HS-5 (cell line): ENCODE measurements at regions not wholly inside any gene's neighbourhood (a gene's known extent, or its start where the extent isn't known, plus 50 kb on each side); places are given as distances from the start of the nearest gene placed in this dataset.

Source experiments
- DNase-seq: peaks from one replicate; pipeline ENCODE4 v3.0.0-alpha.2; 2012; ENCODE audit warnings: low read depth

DNA sequence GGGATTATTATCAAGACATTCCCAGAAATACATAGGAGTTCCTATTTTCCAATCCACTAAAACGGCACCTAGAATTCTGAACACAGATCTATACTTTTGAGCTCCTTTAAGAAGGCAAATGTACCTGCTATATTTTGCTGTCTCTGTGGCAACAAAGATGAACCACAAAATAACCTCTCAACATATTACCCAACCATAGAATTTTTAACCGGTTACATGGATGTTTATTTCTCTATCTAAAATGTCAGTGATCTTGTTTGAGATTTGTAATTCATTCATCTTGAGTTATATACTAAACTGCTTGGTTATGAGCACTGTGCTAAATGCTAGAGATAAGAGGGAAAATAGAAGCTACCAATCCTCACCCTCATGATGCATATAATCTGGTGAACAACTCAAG lies 117.5 kb upstream of the HMGCLL1 start:
- no peak for DNase-seq

GRCh38 chr6:55696041-55696440 lies 117.0 kb upstream of the HMGCLL1 start:
- no peak for DNase-seq

DNA sequence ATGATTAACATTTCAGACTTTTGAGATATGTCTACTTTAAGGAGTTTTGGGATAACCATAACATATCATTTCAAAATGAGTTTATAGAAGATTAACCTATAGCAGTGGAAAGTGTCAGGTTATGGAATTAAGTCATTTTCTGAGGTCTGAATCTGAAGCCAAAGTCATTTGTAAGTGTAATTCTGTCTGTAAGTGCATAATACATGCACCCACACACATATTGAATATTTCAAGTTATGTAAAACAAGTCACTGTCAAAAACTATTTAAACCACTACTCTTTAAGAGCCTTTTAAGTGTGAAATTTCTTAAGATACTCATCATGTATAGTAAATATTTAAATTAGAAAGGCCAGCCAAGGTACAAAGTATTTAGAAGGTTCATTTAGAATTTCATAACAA lies 115.8 kb upstream of the HMGCLL1 start:
- no peak for DNase-seq

GRCh38 chr6:55694148-55694547 lies 115.2 kb upstream of the HMGCLL1 start:
- DNase-seq, result peak; percentile 36

GRCh38 chr6:55679503-55679902 lies 100.5 kb upstream of the HMGCLL1 start:
- no peak for DNase-seq

GRCh38 chr6:55678330-55679224 lies 99.6 kb upstream of the HMGCLL1 start:
- no peak for DNase-seq

- DNase-seq, result no peak
Observed at GRCh38 chr6:55676736-55677135, 97.7 kb upstream of the HMGCLL1 start.

DNA sequence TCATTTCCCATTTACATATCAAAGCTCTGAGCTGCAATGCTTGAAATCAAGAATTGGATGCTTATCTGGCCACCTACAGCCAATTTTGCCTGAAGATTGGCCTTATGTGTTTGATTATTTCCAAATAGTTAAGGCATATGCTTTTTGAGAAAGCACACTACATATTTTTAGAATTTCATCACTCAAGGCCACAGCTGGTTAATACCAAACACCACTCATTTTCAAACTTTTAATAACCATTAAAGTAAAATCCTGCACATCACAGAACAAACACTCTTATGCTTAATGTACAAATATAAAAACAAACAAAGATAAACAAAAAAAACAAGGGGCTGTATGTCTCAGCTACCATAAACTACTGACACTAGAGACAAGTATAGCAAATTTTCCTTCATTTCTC lies 96.9 kb upstream of the HMGCLL1 start:
- DNase-seq, result no peak

- DNase-seq, result no peak
Observed at GRCh38 chr6:55674672-55675071, 95.7 kb upstream of the HMGCLL1 start.

- DNase-seq, result no peak
Observed at GRCh38 chr6:55670850-55671413, 91.9 kb upstream of the HMGCLL1 start.

- no peak for DNase-seq
Observed at GRCh38 chr6:55669028-55669427, 90.0 kb upstream of the HMGCLL1 start.

- no peak for DNase-seq
Observed at GRCh38 chr6:55668591-55668990, 89.6 kb upstream of the HMGCLL1 start.

DNA sequence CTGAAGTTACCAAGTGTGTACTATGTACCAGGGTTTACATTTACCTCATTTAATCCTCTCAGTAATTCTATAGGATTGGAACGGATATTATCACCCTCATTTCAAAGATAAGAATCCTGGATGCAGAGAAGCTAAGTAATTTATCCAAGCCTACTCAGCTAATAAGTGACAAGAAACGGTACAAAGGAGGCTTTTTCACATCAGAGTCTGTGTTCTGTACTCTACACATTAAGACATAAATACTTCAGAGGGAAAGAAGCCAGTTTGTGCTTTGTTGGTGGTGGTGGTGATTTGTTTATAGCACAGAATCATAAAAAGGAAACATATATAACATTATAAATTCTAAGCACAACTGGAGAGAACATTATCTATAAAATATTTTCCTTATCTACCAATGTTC lies 88.3 kb upstream of the HMGCLL1 start:
- no peak for DNase-seq

DNA sequence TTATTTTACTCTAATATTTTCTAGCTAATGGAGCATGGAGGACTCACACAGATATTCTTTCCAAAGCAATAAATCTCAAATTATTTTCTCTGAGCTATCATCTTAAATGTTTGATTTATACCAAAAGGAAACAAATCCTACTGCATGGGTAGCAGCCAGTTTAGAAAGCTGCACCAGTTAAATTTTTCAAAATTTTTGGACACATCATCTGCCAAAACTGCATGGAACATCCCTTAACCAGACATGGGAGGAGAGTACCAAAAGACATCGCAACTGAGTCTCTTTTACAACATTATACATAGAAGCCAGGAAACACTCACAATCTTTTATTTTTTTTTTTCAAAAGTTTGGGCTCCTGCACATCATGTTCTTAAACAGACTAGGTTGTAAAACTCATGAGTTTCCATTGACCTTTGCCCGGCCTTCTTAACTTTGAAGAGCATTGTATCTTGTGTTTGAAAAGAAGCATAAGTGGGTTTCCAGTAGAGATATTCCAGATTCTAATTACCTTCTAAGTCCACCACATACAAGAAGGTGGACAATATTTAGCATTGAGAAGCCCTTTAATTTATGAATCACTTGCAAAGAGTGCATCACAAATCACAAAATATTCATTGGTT lies 87.7 kb upstream of the HMGCLL1 start:
- DNase-seq, result no peak

DNA sequence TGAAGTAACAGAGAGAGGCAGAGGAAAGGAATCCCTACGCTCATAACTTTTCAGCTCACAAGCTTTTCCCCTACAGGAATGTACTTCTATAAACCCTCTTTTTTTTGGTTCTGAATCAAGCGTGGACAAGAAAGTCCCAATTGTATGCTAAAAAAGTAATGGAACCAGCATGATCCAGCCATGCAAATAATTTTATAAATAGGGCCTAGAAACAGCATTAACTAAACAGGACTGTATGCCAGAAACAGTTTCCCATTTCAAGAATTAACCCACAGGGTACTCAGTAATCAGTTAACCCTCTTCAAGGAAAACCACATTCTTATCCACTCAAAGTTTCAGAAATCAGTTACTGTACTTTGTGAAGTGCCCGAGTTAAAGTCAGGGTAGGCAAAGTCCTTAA lies 87.0 kb upstream of the HMGCLL1 start:
- DNase-seq, result no peak

DNA sequence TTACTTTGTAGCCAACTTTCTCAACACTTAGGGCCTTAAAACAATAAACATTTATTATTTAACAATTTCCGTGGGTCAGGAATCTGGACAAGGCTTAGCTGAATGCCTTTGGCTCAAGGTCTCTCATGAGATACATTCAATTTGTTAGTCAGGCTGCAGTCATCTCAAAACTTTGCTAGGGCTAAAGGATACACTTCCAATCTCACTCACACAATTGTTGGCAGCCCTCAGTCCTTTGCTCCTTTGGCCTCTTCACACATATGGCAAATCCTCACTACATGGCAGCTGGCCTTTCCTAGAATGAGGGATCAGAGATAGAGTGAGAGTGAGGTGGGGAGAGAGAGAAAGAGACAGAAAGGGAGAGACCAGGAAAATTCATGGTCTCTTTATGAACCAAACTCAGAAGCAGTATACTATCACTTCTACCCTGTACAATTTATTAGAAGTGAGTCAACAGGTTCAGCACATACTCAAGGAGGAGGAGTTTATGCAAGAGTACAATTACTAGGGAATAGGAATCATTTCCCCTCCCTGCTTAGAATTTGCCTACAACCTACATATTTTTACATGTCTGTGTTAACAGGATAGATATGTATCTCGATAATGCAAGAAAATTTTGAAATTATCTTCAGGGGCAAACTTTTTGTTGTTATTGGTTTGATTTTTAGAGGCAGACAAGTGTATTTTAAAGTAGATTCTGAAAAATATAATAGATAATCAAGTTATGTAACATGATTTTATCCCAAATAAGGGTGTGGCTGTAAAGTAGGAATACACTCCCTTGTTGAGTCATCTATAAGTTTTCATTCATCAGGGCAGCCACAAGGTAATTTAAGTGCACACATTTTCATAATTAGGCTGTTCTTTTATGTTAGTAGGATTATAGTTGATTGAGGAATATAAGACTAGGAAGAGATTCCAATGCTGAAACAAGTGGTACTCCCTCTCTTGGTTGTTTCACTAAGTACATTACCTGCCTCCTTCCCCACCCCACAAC lies 85.9 kb upstream of the HMGCLL1 start:
- no peak for DNase-seq

- no peak for DNase-seq
Observed at GRCh38 chr6:55663914-55664313, 84.9 kb upstream of the HMGCLL1 start.

DNA sequence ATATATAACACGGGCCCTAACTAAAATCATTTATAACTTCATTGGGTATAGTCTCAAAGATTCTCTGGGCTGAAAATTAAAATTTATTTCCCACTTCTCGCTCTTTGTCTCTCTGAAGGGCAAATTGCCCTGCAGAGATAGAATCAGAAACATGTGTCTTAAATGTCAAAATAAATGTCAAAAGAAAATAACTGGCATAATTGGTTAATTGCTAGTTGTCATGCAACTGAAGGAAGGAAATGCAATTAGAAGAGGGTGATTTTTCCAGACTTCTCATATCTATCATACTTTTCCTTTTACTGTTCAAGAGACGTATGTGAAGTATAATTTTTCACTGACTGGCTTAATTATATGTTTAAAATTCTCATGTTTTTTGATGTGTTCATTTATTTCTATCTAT lies 80.3 kb upstream of the HMGCLL1 start:
- DNase-seq, result no peak

- no peak for DNase-seq
Observed at GRCh38 chr6:55654445-55654844, 75.5 kb upstream of the HMGCLL1 start.

- no peak for DNase-seq
Observed at GRCh38 chr6:55652429-55652828, 73.4 kb upstream of the HMGCLL1 start.

GRCh38 chr6:55651015-55651414 lies 72.0 kb upstream of the HMGCLL1 start:
- DNase-seq, result no peak

GRCh38 chr6:55643861-55644260 lies 64.9 kb upstream of the HMGCLL1 start:
- no peak for DNase-seq
